Adrenal gland (tissue), 9 donors: ENCODE measurements at regions not wholly inside any gene's neighbourhood (a gene's known extent, or its start where the extent isn't known, plus 50 kb on each side); places are given as distances from the start of the nearest gene placed in this dataset.

Source experiments
- DNase-seq, 7 donors: peaks; one replicate each; pipeline ENCODE4 v3.0.0-alpha.2; 2019 to 2020
- H3K27ac ChIP-seq, 5 donors: fragments of 200-600 bp; sonication (generic) in 4 of 5; 1 replicate in 3 of 5; 2 replicates in 2 of 5; pipeline versions ENCODE4 v1.5.1 to v1.8.0; 2016 to 2020; ENCODE audit warnings: mild to moderate bottlenecking in 1 of 5
- H3K27me3 ChIP-seq: fragments of 200-600 bp; 2 replicates; pipeline ENCODE4 v1.8.0; 2021
- H3K36me3 ChIP-seq, 2 donors: fragments of 200-600 bp; replicated peaks in 1 of 2; 1 replicate in 1 of 2; 2 replicates in 1 of 2; pipeline versions ENCODE4 v1.5.1 to v1.8.0; 2018 to 2022
- H3K4me1 ChIP-seq, 2 donors: fragments of 200-600 bp; replicated peaks in 1 of 2; 1 replicate in 1 of 2; 2 replicates in 1 of 2; pipeline versions ENCODE4 v1.5.1 to v1.8.0; 2018 to 2021
- H3K4me3 ChIP-seq, 4 donors: fragments of 200-600 bp; sonication (generic) in 3 of 4; one replicate each; pipeline ENCODE4 v1.5.1; 2016 to 2018
- H3K9me3 ChIP-seq, 3 donors: fragments of 200-600 bp; sonication (generic) in 1 of 3; replicated peaks in 1 of 3; 1 replicate in 2 of 3; 2 replicates in 1 of 3; pipeline versions ENCODE4 v1.5.1 to v1.8.0; 2016 to 2021
- CTCF ChIP-seq, 6 experiments: fragments of 450-650 bp in 4 of 6; fragments of 200-600 bp in 2 of 6; sonication (generic) in 1 of 6; IDR thresholded peaks; 1 replicate in 5 of 6; 2 replicates in 1 of 6; pipeline versions ENCODE4 v1.5.1 to v1.8.0; 2016 to 2021; ENCODE audit warnings: antibody characterized with exemption in 6 of 6, mild to moderate bottlenecking in 2 of 6, moderate library complexity in 1 of 6
- POLR2A ChIP-seq, 2 donors: fragments of 450-650 bp; IDR thresholded peaks; one replicate each; pipeline ENCODE4 v1.6.1; 2017; ENCODE audit warnings: antibody characterized with exemption in 2 of 2, mild to moderate bottlenecking in 2 of 2, moderate library complexity in 1 of 2
- WGBS, 4 donors: extraction: QIAGEN DNeasy Blood & Tissue Kit in 2 of 4; methylation state at CpG; one replicate each; pipeline versions ENCODE4 v1.1.5 to v1.1.7; 2013 to 2017; 5-methylcytosine and 5-hydroxymethylcytosine counted together
- intact Hi-C, 2 donors: fragments of 100-400 bp; cut with DNase I; formaldehyde crosslinking; loops; one replicate each; pipeline versions ENCODE4 v1.14.1 to v1.15.0; 2022 to 2023
- donor health status: healthy with polysubstance abuse.
- donor health status: Bipolar disorder and iron deficiency.
- donor health status: DM: yes; HTN: yes; CAD: no.
- donor health status: DM: no; HTN: no; CAD: no.
- donor health status: DM: no; HTN: no; CAD: no.

GRCh38 chr18:44410740-44411139, 269.9 kb upstream of the SETBP1 start:
- no peak for DNase-seq
- H3K9me3 ChIP-seq = no peaks in the 10 kb centered on the region
- H3K27ac ChIP-seq = no peak overlapping the region
- H3K4me3 ChIP-seq = no peak overlapping the region
- intact Hi-C loops = no loop called here
- TF ChIP-seq CTCF (IDR thresholded peaks at IDR 0.05) = no peak
- no peak for TF ChIP-seq POLR2A (IDR thresholded peaks at IDR 0.05)
- H3K36me3 ChIP-seq = no peaks in the 10 kb centered on the region
- no peaks in the 10 kb centered on the region for H3K4me1 ChIP-seq
- H3K27me3 ChIP-seq = no peaks in the 10 kb centered on the region

GRCh38 chr18:44411262-44411905, 269.3 kb upstream of the SETBP1 start:
- DNase-seq = no peak
- intact Hi-C loops = no loop called here
- Histone ChIP-seq H3K9me3 (no peaks in the 10 kb centered on the region), H3K27me3 (no peaks in the 10 kb centered on the region), H3K27ac (no peak overlapping the region), H3K36me3 (no peaks in the 10 kb centered on the region), H3K4me3 (no peak overlapping the region), H3K4me1 (no peaks in the 10 kb centered on the region)
- no peak for TF ChIP-seq CTCF (IDR thresholded peaks at IDR 0.05)
- TF ChIP-seq POLR2A (IDR thresholded peaks at IDR 0.05) = no peak

- intact Hi-C loops = no loop called here
- H3K4me1 ChIP-seq = no peaks in the 10 kb centered on the region
- DNase-seq = no peak
- no peaks in the 10 kb centered on the region for H3K36me3 ChIP-seq
- H3K27me3 ChIP-seq = no peaks in the 10 kb centered on the region
- 53 to 71% (median 57%) methylated on average over 2 of the region's 2 CpGs for WGBS, 4 donors
- H3K9me3 ChIP-seq = no peaks in the 10 kb centered on the region
- H3K27ac ChIP-seq = no peak overlapping the region
- H3K4me3 ChIP-seq = no peak overlapping the region
- no peak for TF ChIP-seq POLR2A (IDR thresholded peaks at IDR 0.05)
- no peak for TF ChIP-seq CTCF (IDR thresholded peaks at IDR 0.05)
Observed at GRCh38 chr18:44411976-44412375, 268.7 kb upstream of the SETBP1 start.

- WGBS, 4 donors = 58 to 68% (median 64%) methylated on average over 7 of the region's 7 CpGs
- no peak overlapping the region for H3K4me3 ChIP-seq
- no peaks in the 10 kb centered on the region for H3K9me3 ChIP-seq
- H3K4me1 ChIP-seq = no peaks in the 10 kb centered on the region
- intact Hi-C loops = no loop called here
- no peaks in the 10 kb centered on the region for H3K27me3 ChIP-seq
- no peak for TF ChIP-seq POLR2A (IDR thresholded peaks at IDR 0.05)
- TF ChIP-seq CTCF (IDR thresholded peaks at IDR 0.05) = no peak
- DNase-seq = no peak
- H3K27ac ChIP-seq = no peak overlapping the region
- no peaks in the 10 kb centered on the region for H3K36me3 ChIP-seq
Observed at GRCh38 chr18:44423814-44424644, 256.7 kb upstream of the SETBP1 start.
